Stimulated activated CD8-positive, alpha-beta memory T cell treated with anti-CD3 and anti-CD28 coated beads, Interleukin-2, amount 100 ng/mL, for 1 hour (primary cell): ENCODE measurements at regions not wholly inside any gene's neighbourhood (a gene's known extent, or its start where the extent isn't known, plus 50 kb on each side); places are given as distances from the start of the nearest gene placed in this dataset.
"Not testable (repeated sequence)": the region's sequence is repeated elsewhere in the genome, so short reads cannot be mapped to it uniquely, and the experiment has no call there.

Source experiments
- DNase-seq, 2 donors: peaks; one replicate each; pipeline ENCODE4 v3.0.0-alpha.2; 2020; ENCODE audit warnings: low read depth in 2 of 2

- not testable (repeated sequence) for DNase-seq
These were observed 330.1 kb upstream of the AR start for GRCh38 chrX:67213686-67214085.

GRCh38 chrX:67207912-67208311 lies 335.9 kb upstream of the AR start:
- DNase-seq: no peak

GRCh38 chrX:67159437-67159836 lies 384.4 kb upstream of the AR start:
- DNase-seq: no peak

- no peak for DNase-seq
These were observed 429.2 kb upstream of the AR start for GRCh38 chrX:67114635-67115034.

GRCh38 chrX:67105758-67106116 lies 438.1 kb upstream of the AR start:
- no peak for DNase-seq

GRCh38 chrX:67104982-67105757 lies 438.7 kb upstream of the AR start:
- no peak for DNase-seq

GRCh38 chrX:67100031-67100884 lies 443.6 kb upstream of the AR start:
- DNase-seq: no peak

- DNase-seq: no peak
These were observed 449.8 kb upstream of the AR start for GRCh38 chrX:67094061-67094460.

- no peak for DNase-seq
These were observed 411.9 kb upstream of the EDA2R start for GRCh38 chrX:67050760-67051159.

GRCh38 chrX:67044866-67045265 lies 406.0 kb upstream of the EDA2R start:
- no peak for DNase-seq

GRCh38 chrX:67044029-67044653 lies 405.3 kb upstream of the EDA2R start:
- no peak for DNase-seq

GRCh38 chrX:67004451-67004850 lies 365.6 kb upstream of the EDA2R start:
- no peak for DNase-seq

- no peak for DNase-seq
These were observed 355.9 kb upstream of the EDA2R start for GRCh38 chrX:66994729-66995128.

GRCh38 chrX:66992077-66992476 lies 353.2 kb upstream of the EDA2R start:
- not testable (repeated sequence) for DNase-seq

GRCh38 chrX:66988331-66988730 lies 349.5 kb upstream of the EDA2R start:
- no peak for DNase-seq

GRCh38 chrX:66961665-66962064 lies 322.8 kb upstream of the EDA2R start:
- DNase-seq: no peak

- no peak for DNase-seq
These were observed 292.8 kb upstream of the EDA2R start for GRCh38 chrX:66931713-66932112.

- not testable (repeated sequence) for DNase-seq
These were observed 291.6 kb upstream of the EDA2R start for GRCh38 chrX:66930516-66930915.

- DNase-seq: no peak
These were observed 281.4 kb upstream of the EDA2R start for GRCh38 chrX:66920296-66920695.

GRCh38 chrX:66919280-66919832 lies 280.5 kb upstream of the EDA2R start:
- DNase-seq: no peak

- DNase-seq: no peak
These were observed 279.6 kb upstream of the EDA2R start for GRCh38 chrX:66918511-66918910.

- DNase-seq: no peak
These were observed 277.0 kb upstream of the EDA2R start for GRCh38 chrX:66915893-66916292.
